ENCODE measurements at regions not wholly inside any gene's neighbourhood (a gene's known extent, or its start where the extent isn't known, plus 50 kb on each side); places are given as distances from the start of the nearest gene placed in this dataset.

DNA sequence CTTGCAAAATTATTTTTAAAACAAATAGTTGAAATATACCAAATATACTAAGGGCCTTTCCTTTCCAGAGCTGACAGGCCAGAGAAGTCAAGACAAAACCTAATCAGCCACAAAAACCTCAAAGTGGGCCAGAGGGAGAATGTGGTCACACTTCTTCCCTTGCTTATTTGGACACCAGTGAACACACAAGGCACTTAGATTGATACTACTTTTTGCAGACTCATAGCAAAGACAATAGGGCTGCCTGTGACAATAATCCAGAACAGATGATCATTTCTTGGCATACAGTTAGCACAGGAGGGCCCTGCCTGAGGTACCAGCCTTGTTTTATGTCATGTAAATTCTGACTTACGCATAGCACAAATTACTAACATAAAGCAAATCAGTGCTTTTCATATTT, 215.7 kb upstream of the NEIL3 start:
- TF ChIP-seq, protein P1, sequence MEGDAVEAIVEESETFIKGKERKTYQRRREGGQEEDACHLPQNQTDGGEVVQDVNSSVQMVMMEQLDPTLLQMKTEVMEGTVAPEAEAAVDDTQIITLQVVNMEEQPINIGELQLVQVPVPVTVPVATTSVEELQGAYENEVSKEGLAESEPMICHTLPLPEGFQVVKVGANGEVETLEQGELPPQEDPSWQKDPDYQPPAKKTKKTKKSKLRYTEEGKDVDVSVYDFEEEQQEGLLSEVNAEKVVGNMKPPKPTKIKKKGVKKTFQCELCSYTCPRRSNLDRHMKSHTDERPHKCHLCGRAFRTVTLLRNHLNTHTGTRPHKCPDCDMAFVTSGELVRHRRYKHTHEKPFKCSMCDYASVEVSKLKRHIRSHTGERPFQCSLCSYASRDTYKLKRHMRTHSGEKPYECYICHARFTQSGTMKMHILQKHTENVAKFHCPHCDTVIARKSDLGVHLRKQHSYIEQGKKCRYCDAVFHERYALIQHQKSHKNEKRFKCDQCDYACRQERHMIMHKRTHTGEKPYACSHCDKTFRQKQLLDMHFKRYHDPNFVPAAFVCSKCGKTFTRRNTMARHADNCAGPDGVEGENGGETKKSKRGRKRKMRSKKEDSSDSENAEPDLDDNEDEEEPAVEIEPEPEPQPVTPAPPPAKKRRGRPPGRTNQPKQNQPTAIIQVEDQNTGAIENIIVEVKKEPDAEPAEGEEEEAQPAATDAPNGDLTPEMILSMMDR (IDR thresholded peaks at IDR 0.05; ENCODE audit: borderline replicate concordance, insufficient read depth, low read depth, low read length) = no peak

DNA sequence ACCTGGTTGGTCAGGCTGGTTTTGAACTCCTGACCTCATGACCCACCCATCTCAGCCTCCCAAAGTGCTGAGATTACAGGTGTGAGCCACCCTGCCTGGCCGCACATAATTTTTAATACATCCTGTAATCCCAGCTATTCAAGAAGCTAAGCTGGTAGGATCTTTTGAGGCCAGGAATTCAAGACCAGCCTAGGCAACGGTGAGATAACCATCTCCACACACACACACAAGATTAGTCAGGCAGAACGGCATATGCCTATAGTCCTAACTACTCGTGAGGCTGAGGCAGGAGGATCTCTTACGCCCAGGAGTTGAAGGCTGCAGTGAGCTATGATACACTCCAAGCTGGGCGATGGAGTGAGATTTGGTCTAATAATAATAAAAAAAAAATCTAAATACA, 212.4 kb upstream of the NEIL3 start:
- TF ChIP-seq, protein P1 (IDR thresholded peaks at IDR 0.05; ENCODE audit: borderline replicate concordance, insufficient read depth, low read depth, low read length) = no peak
- no peak overlapping the region for H3K4me3 ChIP-seq (ENCODE audit: low read depth, low read length)

More for the DNA sequence above, 215.7 kb upstream of the NEIL3 start:
- no peak overlapping the region for H3K4me3 ChIP-seq (ENCODE audit: low read depth, low read length)

DNA sequence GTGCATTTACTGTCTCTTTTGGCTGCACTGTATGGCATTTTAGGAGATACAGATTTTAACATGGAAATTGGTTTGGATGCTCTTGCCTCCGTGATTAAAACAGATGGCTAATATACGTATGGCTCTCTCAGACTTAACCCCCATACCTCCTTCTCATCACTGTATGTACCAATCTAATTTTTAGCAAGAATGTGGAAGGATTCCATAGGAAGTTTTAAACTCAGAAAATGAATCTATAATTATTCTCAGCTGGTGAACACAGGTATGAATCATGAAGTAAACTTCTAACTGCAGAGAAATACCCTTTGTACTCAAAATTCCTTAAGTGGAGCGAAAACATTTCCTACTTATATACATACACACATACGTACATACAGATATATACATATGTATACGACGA, 210.5 kb upstream of the NEIL3 start:
- TF ChIP-seq, protein P1 (IDR thresholded peaks at IDR 0.05; ENCODE audit: borderline replicate concordance, insufficient read depth, low read depth, low read length) = no peak
- H3K4me3 ChIP-seq (ENCODE audit: low read depth, low read length) = no peak overlapping the region

DNA sequence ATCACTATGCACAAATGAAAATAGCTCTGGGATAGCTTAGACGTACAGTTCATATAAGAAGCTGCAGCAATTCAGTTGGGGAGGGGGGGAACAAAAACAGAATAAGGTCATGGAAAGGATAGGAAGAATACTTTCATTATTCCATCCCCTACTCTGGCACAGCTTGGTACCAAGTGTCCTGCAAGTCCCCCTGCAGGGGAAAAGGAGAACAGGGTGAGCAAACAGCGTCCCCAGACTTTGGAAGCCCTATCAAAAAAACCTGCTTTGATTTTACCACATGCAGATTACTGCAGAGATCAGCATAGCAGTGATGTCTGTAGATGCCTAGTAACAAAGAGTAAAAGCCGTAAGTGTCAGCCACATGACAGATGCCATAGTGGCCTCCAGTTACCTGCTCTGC, 209.4 kb upstream of the NEIL3 start:
- TF ChIP-seq, protein P1 (IDR thresholded peaks at IDR 0.05; ENCODE audit: borderline replicate concordance, insufficient read depth, low read depth, low read length) = no peak
- H3K4me3 ChIP-seq (ENCODE audit: low read depth, low read length) = no peak overlapping the region

DNA sequence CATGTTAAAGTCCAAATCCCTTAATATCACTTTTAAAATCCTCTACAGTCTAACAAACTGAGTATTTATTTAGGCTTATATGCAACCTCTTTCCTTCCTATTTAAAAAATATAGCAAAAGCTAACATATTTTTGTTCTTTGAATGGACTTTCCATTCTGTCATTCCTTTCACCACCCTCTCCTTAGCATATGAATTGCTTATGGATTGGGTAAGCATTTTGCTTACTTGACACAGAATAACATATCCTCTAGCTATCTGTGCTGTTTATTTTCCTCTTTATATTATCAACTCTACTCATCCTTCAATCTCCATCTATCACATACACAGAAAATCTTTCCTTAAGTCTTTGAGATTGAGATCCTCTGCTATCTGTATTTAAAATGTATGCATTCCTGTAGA, 206.1 kb upstream of the NEIL3 start:
- no peak overlapping the region for H3K4me3 ChIP-seq (ENCODE audit: low read depth, low read length)
- TF ChIP-seq, protein P1 (IDR thresholded peaks at IDR 0.05; ENCODE audit: borderline replicate concordance, insufficient read depth, low read depth, low read length) = no peak

DNA sequence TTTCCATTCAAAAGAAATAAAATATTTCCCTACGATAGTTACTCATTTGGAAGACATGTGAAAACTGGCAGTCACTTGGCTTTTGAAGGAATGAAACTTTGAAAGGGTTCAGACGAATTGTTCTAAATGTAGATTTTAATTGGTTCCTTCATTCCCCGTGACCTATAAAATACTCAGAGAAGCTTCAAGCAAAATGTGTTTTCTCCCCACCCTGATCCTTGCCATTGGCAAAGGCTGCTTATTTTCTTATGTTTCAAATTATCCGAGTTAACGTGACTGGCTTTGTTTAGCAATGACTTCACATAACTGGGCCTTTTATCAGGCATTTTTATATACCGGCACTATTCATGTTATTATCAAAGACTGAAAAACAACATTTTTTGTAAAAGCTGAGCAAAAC, 204.1 kb upstream of the NEIL3 start:
- TF ChIP-seq, protein P1 (IDR thresholded peaks at IDR 0.05; ENCODE audit: borderline replicate concordance, insufficient read depth, low read depth, low read length) = no peak

DNA sequence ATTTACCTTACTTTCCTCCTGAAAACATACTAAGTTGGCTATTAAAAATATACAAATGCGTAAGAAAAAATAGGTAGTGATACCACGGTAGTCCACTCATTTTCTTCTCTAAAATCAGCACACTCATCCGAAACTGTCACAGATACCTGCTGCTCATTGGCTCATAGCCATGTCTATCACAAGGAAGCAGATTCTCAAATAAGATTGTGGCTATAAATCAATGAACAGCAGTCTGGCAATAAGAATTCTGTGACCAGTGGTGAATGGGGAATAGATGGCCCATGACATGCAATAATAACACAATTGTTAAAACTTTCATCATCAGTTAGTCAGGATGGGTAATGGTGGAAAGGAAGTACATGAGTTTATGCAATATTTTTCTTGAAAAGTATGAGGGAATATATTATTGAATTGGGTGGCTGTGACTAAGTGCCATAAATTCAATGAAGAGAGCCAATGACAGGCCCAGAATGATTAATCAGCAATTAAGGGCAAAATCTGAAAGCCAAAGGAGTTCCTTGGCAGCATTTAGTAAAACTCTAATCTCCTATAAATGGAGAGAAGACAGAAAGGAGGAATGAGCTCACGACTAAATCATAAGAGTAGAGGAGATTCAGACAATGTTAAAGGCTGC, 202.3 kb upstream of the NEIL3 start:
- H3K4me3 ChIP-seq (ENCODE audit: low read depth, low read length) = no peak overlapping the region
- TF ChIP-seq, protein P1 (IDR thresholded peaks at IDR 0.05; ENCODE audit: borderline replicate concordance, insufficient read depth, low read depth, low read length) = no peak

More for the DNA sequence above, 204.1 kb upstream of the NEIL3 start:
- H3K4me3 ChIP-seq (ENCODE audit: low read depth, low read length) = no peak overlapping the region

All from GM12875 (cell line).